ENCODE measurements at regions not wholly inside any gene's neighbourhood (a gene's known extent, or its start where the extent isn't known, plus 50 kb on each side); places are given as distances from the start of the nearest gene placed in this dataset.

DNA sequence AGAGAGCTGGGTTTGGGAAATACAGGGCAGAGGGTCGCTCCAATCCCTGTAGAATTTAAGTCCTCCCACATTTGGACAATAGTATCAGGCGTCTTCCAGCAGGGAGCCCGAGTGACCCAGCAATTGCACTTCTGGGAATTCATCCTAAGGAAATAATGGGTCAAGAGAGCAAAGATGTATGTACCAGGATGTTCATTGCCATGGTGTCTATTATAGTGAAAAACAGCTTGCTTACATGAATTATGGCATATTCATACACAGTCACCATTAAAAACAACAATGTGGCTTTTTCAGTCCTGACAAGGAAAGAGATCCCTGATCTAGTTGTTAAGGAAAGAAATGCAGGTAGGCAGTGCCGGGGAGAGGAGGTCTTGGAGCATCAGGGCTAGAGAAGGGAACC is 167.7 kb downstream of the PJA1 start:
- Histone ChIP-seq H3K36me3 (ENCODE audit: insufficient read depth, low read length) (no peaks in the 10 kb centered on the region), H3K4me3 (ENCODE audit: low read length) (no peak overlapping the region), H3K27me3 (ENCODE audit: control insufficient read depth in 1 of 2, insufficient read depth in 2 of 2, low read length in 2 of 2) (no peaks in the 10 kb centered on the region), H3K9me3 (ENCODE audit: control insufficient read depth in 1 of 2, insufficient read depth in 1 of 2, low read length in 2 of 2) (no peaks in the 10 kb centered on the region), H3K4me1 (ENCODE audit: insufficient read depth, low read length) (no peaks in the 10 kb centered on the region), H3K27ac (ENCODE audit: low read depth in 1 of 2, low read length in 2 of 2) (no peak overlapping the region)
- Mint-ChIP-seq H3K36me3 (ENCODE audit: low read depth) (no peaks in the 10 kb centered on the region), H3K9me3 (no peaks in the 10 kb centered on the region), H3K27ac (no peak overlapping the region), H3K4me1 (ENCODE audit: low read depth) (no peaks in the 10 kb centered on the region), H3K4me3 (no peak overlapping the region), H3K27me3 (no peaks in the 10 kb centered on the region)
- ChIA-PET POLR2A (no interaction called here), CTCF (interaction anchor here (1.2 kb wide), 1 partner anchor 23 kb away, joined by 3 read pairs; no protein-coding TSS in a partner anchor)
- intact Hi-C loops (cut with DNase I, micrococcal nuclease): no loop called here
- TF ChIP-seq, protein P1, sequence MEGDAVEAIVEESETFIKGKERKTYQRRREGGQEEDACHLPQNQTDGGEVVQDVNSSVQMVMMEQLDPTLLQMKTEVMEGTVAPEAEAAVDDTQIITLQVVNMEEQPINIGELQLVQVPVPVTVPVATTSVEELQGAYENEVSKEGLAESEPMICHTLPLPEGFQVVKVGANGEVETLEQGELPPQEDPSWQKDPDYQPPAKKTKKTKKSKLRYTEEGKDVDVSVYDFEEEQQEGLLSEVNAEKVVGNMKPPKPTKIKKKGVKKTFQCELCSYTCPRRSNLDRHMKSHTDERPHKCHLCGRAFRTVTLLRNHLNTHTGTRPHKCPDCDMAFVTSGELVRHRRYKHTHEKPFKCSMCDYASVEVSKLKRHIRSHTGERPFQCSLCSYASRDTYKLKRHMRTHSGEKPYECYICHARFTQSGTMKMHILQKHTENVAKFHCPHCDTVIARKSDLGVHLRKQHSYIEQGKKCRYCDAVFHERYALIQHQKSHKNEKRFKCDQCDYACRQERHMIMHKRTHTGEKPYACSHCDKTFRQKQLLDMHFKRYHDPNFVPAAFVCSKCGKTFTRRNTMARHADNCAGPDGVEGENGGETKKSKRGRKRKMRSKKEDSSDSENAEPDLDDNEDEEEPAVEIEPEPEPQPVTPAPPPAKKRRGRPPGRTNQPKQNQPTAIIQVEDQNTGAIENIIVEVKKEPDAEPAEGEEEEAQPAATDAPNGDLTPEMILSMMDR (IDR thresholded peaks at IDR 0.05): no peak
- ATAC-seq (ENCODE audit: poor library complexity) (no peak), DNase-seq (no peak)

DNA sequence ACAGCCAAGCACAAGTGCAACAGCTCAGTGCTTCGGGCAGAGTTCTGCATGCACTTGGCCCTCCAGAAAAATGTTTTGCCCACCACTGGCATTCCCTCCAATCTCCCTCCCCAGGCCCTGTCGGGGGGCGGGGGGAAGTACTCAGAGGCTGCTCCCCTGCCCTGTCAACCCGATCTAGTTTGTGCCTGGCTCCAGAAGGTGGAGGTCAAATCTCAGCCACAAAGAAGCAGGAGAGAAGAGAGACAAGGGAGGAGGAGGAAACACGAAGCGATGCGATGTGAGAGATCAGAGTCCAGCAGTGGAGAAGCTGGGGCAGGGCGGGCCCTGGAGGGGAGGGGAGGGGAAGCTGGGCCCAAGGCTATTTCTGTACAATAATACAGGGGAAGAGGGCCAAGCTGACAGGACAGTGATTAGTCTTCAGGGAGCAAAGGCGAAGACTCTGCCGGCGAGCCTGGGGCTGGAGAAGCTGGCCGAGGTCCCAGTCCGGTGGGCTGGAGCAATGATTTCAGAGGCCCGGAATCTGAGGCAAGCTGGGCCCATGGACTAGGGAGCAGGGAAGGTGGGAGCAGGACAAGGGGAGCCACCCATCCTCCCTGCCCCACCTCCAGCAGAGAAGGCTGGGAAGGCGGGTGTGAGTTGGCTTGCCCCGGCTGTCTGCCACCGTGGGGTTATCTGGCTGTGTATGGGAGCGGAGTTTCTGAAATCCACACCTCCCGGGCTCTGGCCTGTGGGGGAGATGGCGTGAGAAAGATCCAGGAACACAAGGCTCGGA is 167.1 kb downstream of the EFNB1 start:
- POLR2A ChIA-PET: no interaction called here
- no peaks in the 10 kb centered on the region for H3K4me1 Mint-ChIP-seq (ENCODE audit: low read depth)
- no peaks in the 10 kb centered on the region for H3K9me3 Mint-ChIP-seq
- H3K36me3 Mint-ChIP-seq (ENCODE audit: low read depth): no peaks in the 10 kb centered on the region
- ATAC-seq (ENCODE audit: poor library complexity) (no peak), DNase-seq (no peak)
- no peaks in the 10 kb centered on the region for H3K27me3 Mint-ChIP-seq
- intact Hi-C loops (cut with DNase I, micrococcal nuclease): no loop called here
- Histone ChIP-seq H3K27me3 (ENCODE audit: control insufficient read depth in 1 of 2, insufficient read depth in 2 of 2, low read length in 2 of 2) (no peaks in the 10 kb centered on the region), H3K36me3 (ENCODE audit: insufficient read depth, low read length) (no peaks in the 10 kb centered on the region), H3K4me3 (ENCODE audit: low read length) (no peak overlapping the region), H3K9me3 (ENCODE audit: control insufficient read depth in 1 of 2, insufficient read depth in 1 of 2, low read length in 2 of 2) (no peaks in the 10 kb centered on the region), H3K4me1 (ENCODE audit: insufficient read depth, low read length) (no peaks in the 10 kb centered on the region), H3K27ac (ENCODE audit: low read depth in 1 of 2, low read length in 2 of 2) (no peak overlapping the region)
- no peak overlapping the region for H3K27ac Mint-ChIP-seq
- no peak overlapping the region for H3K4me3 Mint-ChIP-seq
- CTCF ChIA-PET: no interaction called here
- TF ChIP-seq, protein P1 (IDR thresholded peaks at IDR 0.05): no peak

DNA sequence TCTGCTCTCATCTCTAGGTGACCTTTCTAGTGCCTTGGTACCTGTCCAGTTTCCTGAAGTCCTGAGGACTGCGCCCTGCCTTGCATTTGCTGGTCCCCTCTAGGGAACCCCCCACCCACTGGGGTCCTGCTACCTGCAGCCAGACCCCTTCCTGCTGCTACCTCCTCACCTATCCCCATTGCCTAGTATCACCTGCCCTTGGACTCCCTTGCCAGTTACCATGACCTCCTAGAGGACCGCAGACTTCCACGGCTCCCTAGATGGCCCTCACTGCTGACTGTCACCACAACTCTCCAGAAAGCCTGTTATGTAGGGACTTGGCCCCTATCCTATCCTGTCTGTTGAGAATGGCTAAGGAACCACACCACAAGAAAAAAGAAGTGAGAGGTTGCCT is 166.6 kb downstream of the EFNB1 start:
- H3K27ac Mint-ChIP-seq: no peak overlapping the region
- ATAC-seq (ENCODE audit: poor library complexity) (no peak), DNase-seq (no peak)
- no peaks in the 10 kb centered on the region for H3K4me1 ChIP-seq (ENCODE audit: insufficient read depth, low read length)
- no peaks in the 10 kb centered on the region for H3K36me3 Mint-ChIP-seq (ENCODE audit: low read depth)
- intact Hi-C loops (cut with DNase I, micrococcal nuclease): no loop called here
- TF ChIP-seq, protein P1 (IDR thresholded peaks at IDR 0.05): no peak
- H3K9me3 Mint-ChIP-seq: no peaks in the 10 kb centered on the region
- H3K4me3 ChIP-seq (ENCODE audit: low read length): no peak overlapping the region
- H3K4me1 Mint-ChIP-seq (ENCODE audit: low read depth): no peaks in the 10 kb centered on the region
- H3K36me3 ChIP-seq (ENCODE audit: insufficient read depth, low read length): no peaks in the 10 kb centered on the region
- no peak overlapping the region for H3K27ac ChIP-seq (ENCODE audit: low read depth in 1 of 2, low read length in 2 of 2)
- no peak overlapping the region for H3K4me3 Mint-ChIP-seq
- no peaks in the 10 kb centered on the region for H3K27me3 Mint-ChIP-seq
- H3K27me3 ChIP-seq (ENCODE audit: control insufficient read depth in 1 of 2, insufficient read depth in 2 of 2, low read length in 2 of 2): no peaks in the 10 kb centered on the region
- ChIA-PET CTCF (no interaction called here), POLR2A (no interaction called here)
- no peaks in the 10 kb centered on the region for H3K9me3 ChIP-seq (ENCODE audit: control insufficient read depth in 1 of 2, insufficient read depth in 1 of 2, low read length in 2 of 2)
